ENCODE measurements at regions not wholly inside any gene's neighbourhood (a gene's known extent, or its start where the extent isn't known, plus 50 kb on each side); places are given as distances from the start of the nearest gene placed in this dataset.

DNA sequence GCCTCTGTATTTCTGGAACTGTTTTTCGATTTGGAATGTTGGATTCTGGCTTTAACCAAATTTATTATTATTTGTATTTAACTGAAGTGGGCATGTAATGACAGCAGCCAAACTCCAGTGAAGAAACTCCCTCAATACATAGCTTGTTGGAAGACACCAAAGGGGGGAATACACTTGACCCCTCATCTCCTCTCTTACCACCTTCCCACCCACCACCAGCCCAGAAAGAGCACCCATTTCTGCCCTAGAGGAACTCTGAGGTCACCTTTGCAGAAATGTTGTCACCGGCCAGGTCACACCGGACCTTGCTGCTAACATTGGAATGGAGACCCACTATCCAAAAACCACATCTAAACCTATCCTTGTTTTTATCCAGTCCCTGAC lies 58.6 kb upstream of the CA12 start:
- TF ChIP-seq, protein P1, sequence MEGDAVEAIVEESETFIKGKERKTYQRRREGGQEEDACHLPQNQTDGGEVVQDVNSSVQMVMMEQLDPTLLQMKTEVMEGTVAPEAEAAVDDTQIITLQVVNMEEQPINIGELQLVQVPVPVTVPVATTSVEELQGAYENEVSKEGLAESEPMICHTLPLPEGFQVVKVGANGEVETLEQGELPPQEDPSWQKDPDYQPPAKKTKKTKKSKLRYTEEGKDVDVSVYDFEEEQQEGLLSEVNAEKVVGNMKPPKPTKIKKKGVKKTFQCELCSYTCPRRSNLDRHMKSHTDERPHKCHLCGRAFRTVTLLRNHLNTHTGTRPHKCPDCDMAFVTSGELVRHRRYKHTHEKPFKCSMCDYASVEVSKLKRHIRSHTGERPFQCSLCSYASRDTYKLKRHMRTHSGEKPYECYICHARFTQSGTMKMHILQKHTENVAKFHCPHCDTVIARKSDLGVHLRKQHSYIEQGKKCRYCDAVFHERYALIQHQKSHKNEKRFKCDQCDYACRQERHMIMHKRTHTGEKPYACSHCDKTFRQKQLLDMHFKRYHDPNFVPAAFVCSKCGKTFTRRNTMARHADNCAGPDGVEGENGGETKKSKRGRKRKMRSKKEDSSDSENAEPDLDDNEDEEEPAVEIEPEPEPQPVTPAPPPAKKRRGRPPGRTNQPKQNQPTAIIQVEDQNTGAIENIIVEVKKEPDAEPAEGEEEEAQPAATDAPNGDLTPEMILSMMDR (IDR thresholded peaks at IDR 0.05) = no peak
- TF ChIP-seq POLR2A (IDR thresholded peaks at IDR 0.05) = no peak
